ENCODE measurements at regions not wholly inside any gene's neighbourhood (a gene's known extent, or its start where the extent isn't known, plus 50 kb on each side); places are given as distances from the start of the nearest gene placed in this dataset.

DNA sequence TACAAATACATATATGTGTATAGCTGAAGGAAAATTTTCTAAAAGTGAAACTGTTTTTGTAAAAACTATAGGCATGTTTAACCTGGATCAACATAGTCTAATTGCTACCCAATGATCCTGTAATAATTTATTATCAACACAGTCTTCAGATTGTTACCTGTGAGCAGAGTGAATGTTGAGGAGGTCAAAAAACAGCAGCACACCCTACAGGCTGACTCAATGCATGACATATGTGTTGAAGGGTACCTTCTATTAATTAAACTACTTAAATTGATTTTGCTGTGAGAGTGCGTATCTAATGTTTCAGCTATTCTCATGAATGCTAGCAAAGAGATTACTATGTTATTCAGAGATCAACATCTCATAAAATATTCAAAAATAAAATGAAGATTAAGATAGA is 411.4 kb downstream of the TNS3 start:
- H3K4me3 ChIP-seq (ENCODE audit: low read depth, low read length), result no peak overlapping the region
- TF ChIP-seq, protein P1, sequence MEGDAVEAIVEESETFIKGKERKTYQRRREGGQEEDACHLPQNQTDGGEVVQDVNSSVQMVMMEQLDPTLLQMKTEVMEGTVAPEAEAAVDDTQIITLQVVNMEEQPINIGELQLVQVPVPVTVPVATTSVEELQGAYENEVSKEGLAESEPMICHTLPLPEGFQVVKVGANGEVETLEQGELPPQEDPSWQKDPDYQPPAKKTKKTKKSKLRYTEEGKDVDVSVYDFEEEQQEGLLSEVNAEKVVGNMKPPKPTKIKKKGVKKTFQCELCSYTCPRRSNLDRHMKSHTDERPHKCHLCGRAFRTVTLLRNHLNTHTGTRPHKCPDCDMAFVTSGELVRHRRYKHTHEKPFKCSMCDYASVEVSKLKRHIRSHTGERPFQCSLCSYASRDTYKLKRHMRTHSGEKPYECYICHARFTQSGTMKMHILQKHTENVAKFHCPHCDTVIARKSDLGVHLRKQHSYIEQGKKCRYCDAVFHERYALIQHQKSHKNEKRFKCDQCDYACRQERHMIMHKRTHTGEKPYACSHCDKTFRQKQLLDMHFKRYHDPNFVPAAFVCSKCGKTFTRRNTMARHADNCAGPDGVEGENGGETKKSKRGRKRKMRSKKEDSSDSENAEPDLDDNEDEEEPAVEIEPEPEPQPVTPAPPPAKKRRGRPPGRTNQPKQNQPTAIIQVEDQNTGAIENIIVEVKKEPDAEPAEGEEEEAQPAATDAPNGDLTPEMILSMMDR (IDR thresholded peaks at IDR 0.05; ENCODE audit: low read depth, low read length), result peak; percentile 14
- TF ChIP-seq, protein P2, sequence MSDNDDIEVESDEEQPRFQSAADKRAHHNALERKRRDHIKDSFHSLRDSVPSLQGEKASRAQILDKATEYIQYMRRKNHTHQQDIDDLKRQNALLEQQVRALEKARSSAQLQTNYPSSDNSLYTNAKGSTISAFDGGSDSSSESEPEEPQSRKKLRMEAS (IDR thresholded peaks at IDR 0.05; ENCODE audit: low read depth, low read length), result no peak
- no peak for DNase-seq (ENCODE audit: low read depth)

DNA sequence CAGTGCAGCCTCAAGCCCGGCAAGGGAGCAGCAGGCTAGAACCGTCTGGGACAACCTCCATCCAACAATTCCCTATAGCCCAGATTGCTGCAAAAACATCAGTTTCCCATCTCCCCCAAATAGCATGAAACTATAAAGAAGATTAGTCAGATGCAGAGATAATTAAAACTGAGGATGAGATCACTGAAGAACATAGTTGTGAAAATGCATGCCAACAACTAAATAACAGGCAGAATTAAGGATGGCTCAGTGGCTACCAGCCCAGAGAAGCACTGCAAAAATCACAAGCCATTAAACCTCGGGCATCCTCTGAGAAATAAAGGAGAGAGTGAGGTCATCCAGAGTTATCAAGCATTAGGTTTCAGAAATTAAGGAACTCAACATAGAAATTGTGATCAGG is 427.1 kb downstream of the TNS3 start:
- TF ChIP-seq, protein P1 (IDR thresholded peaks at IDR 0.05; ENCODE audit: low read depth, low read length), result no peak
- TF ChIP-seq MYC (IDR thresholded peaks at IDR 0.05; ENCODE audit: low read depth, low read length), result no peak
- no peak for TF ChIP-seq POLR2A (IDR thresholded peaks at IDR 0.05; ENCODE audit: extremely low read depth, insufficient read length)
- TF ChIP-seq, protein P2 (IDR thresholded peaks at IDR 0.05; ENCODE audit: low read depth, low read length), result no peak
- no peak for DNase-seq (ENCODE audit: low read depth)
- no peak overlapping the region for H3K4me3 ChIP-seq (ENCODE audit: low read depth, low read length)

DNA sequence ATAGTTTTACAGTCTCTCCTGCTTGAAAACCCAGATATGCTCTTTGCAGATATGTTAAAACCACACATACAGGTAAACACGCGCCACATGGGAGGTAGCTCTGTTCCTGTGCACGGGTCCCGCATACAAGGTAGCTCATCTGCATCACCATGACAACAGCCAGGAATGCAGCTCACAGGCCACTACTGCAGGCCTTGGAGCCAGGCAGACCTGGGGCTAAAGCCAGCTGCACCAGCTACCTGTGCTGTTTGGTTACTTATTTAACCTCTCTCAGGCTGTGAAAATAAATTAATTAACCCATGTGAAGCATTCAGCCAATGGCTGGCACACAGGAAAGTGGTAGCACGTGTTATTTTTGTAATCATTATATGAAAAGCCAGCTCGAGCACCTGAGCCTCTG is 428.3 kb downstream of the TNS3 start:
- TF ChIP-seq MYC (IDR thresholded peaks at IDR 0.05; ENCODE audit: low read depth, low read length) (no peak), POLR2A (IDR thresholded peaks at IDR 0.05; ENCODE audit: extremely low read depth, insufficient read length) (no peak)
- TF ChIP-seq, protein P1 (IDR thresholded peaks at IDR 0.05; ENCODE audit: low read depth, low read length), result no peak
- TF ChIP-seq, protein P2 (IDR thresholded peaks at IDR 0.05; ENCODE audit: low read depth, low read length), result no peak
- H3K4me3 ChIP-seq (ENCODE audit: low read depth, low read length), result no peak overlapping the region
- DNase-seq (ENCODE audit: low read depth), result no peak

DNA sequence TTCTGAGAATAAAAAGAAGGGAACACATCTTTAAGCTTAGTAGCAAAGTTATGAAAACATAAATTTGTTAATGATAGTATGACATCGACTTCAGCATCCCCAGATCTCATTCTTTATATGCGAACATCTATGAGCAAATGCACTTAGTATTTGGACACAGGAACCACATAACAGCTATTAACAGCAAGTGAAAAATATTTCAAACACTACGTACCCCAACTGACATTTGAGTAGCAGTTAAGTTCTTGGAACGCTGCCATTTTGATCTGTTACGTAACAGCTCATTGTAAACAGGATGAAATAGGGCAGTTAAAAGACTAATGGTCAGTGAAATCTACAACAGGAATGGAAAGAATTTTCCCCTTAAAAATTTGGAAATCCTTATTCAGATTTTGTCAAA is 428.9 kb downstream of the TNS3 start:
- TF ChIP-seq POLR2A (IDR thresholded peaks at IDR 0.05; ENCODE audit: extremely low read depth, insufficient read length) (no peak), MYC (IDR thresholded peaks at IDR 0.05; ENCODE audit: low read depth, low read length) (no peak)
- TF ChIP-seq, protein P2 (IDR thresholded peaks at IDR 0.05; ENCODE audit: low read depth, low read length), result no peak
- TF ChIP-seq, protein P1 (IDR thresholded peaks at IDR 0.05; ENCODE audit: low read depth, low read length), result no peak
- H3K4me3 ChIP-seq (ENCODE audit: low read depth, low read length), result no peak overlapping the region
- peak; percentile 45 for DNase-seq (ENCODE audit: low read depth)

DNA sequence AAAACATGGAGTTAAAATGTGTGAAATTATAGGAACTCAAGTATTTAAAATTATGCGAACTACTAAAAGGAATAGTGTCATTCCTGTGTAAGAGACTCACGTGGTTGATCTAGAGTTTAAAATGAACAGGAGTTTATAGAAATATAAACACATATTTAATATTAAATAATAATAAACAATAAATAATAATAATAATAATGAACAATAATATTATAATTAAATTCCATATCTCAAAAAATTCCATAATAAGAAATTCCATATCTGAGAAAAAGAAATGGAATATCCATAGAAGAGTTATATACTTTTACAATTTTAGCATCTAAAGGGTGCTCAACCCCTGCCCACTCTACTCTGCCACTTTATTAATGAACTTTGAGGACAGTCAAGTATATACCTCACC is 429.6 kb downstream of the TNS3 start:
- no peak for TF ChIP-seq MYC (IDR thresholded peaks at IDR 0.05; ENCODE audit: low read depth, low read length)
- TF ChIP-seq, protein P1 (IDR thresholded peaks at IDR 0.05; ENCODE audit: low read depth, low read length), result no peak
- TF ChIP-seq, protein P2 (IDR thresholded peaks at IDR 0.05; ENCODE audit: low read depth, low read length), result no peak
- TF ChIP-seq POLR2A (IDR thresholded peaks at IDR 0.05; ENCODE audit: extremely low read depth, insufficient read length), result no peak
- no peak overlapping the region for H3K4me3 ChIP-seq (ENCODE audit: low read depth, low read length)
- no peak for DNase-seq (ENCODE audit: low read depth)
